ENCODE measurements at regions not wholly inside any gene's neighbourhood (a gene's known extent, or its start where the extent isn't known, plus 50 kb on each side); places are given as distances from the start of the nearest gene placed in this dataset.

DNA sequence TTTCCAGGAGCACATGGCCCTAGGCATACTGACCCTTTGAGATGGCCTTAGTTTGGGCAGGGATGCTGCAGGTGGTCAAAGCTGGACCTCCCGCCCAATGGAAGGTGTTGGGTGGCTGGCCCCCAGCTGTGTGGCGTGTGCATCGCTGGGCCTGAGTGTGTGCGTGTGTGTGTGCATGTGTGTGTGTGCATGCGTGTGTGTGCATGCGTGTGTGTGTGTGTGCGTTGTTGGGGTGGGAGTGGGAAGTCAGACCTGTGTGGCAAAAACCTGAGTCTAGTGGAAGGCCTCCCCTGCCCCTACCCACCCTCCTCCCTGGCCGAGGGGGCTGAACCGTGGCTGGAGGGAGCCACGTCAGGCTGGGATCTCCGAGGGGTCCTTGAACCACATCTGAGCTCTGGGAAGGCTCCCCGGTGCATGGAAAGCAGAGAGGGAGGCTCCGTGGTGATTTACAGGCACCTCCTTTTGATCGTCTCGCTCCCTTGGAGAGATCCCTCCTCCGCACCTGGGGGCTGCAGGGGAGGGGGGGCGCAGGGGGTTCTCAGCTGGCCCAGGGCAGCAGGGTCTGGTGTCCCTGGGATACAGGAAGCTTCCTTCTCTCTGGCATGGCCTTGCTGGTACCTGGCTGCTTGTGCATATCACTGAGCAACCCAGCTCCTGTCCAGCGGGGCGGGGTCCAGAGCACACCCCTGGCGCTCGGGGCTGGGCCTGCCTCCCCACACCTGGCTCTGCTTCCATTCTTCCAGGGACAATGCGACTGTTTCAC lies 124.7 kb upstream of the WNT4 start:
- H3K36me3 ChIP-seq (ENCODE audit: insufficient read depth, low read length) = no peaks in the 10 kb centered on the region
- no peaks in the 10 kb centered on the region for H3K4me1 ChIP-seq (ENCODE audit: insufficient read depth, low read length)
- no peak overlapping the region for H3K4me2 ChIP-seq (ENCODE audit: insufficient read depth, low read length)
- H2AFZ ChIP-seq (ENCODE audit: low read depth, low read length) = no peak overlapping the region
- peaks cover 5% of the 10 kb centered on the region; the same call in 1 of the 2 replicates for H4K20me1 ChIP-seq (ENCODE audit: insufficient read depth, low read length)
- H3K27ac ChIP-seq (ENCODE audit: low read length) = no peak overlapping the region
- H3K4me3 ChIP-seq (ENCODE audit: low read depth in 1 of 2, low read length in 2 of 2) = no peak overlapping the region
- H3K27me3 ChIP-seq (ENCODE audit: insufficient read depth, low read length, poor library complexity) = peaks cover 3% of the 10 kb centered on the region
- H3K79me2 ChIP-seq (ENCODE audit: insufficient read depth, low read length) = no peaks in the 10 kb centered on the region
- no peak for DNase-seq
- TF ChIP-seq, protein P1, sequence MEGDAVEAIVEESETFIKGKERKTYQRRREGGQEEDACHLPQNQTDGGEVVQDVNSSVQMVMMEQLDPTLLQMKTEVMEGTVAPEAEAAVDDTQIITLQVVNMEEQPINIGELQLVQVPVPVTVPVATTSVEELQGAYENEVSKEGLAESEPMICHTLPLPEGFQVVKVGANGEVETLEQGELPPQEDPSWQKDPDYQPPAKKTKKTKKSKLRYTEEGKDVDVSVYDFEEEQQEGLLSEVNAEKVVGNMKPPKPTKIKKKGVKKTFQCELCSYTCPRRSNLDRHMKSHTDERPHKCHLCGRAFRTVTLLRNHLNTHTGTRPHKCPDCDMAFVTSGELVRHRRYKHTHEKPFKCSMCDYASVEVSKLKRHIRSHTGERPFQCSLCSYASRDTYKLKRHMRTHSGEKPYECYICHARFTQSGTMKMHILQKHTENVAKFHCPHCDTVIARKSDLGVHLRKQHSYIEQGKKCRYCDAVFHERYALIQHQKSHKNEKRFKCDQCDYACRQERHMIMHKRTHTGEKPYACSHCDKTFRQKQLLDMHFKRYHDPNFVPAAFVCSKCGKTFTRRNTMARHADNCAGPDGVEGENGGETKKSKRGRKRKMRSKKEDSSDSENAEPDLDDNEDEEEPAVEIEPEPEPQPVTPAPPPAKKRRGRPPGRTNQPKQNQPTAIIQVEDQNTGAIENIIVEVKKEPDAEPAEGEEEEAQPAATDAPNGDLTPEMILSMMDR (IDR thresholded peaks at IDR 0.05; ENCODE audit: borderline replicate concordance, extremely low read depth, low read length, poor library complexity, severe bottlenecking) = no peak
- no peak for TF ChIP-seq EZH2 (IDR thresholded peaks at IDR 0.05; ENCODE audit: borderline replicate concordance, low read depth, low read length, severe bottlenecking)
- ATAC-seq (ENCODE audit: insufficient read depth, low read depth) = no peak
- no peaks in the 10 kb centered on the region for H3K9me3 ChIP-seq (ENCODE audit: insufficient read depth, low read length, severe bottlenecking)
- H3K9ac ChIP-seq (ENCODE audit: low read depth, low read length) = no peak overlapping the region

DNA sequence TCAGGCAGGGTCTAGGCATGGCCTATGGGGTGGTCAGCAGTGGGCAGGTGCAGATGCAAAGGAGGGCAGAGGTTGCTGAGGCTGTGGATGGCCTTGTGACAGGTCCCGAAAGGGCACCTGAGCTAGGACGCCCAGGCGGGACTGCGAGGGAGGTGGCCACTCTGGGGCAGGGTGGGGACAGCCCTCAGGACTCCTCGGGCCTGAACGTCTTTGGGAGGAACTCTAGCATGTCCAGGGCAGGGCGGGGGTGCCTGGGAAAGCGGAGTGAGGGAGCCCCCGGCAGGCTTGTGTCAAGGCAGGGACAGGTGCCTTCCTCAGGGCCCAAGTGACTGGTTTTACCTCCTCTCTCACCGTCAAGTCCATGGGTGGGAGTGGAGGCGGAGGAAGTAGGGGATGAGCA lies 125.4 kb upstream of the WNT4 start:
- H3K27ac ChIP-seq (ENCODE audit: low read length) = no peak overlapping the region
- no peak overlapping the region for H3K4me2 ChIP-seq (ENCODE audit: insufficient read depth, low read length)
- H3K4me1 ChIP-seq (ENCODE audit: insufficient read depth, low read length) = no peaks in the 10 kb centered on the region
- H3K4me3 ChIP-seq (ENCODE audit: low read depth in 1 of 2, low read length in 2 of 2) = no peak overlapping the region
- no peak for ATAC-seq (ENCODE audit: insufficient read depth, low read depth)
- no peaks in the 10 kb centered on the region for H3K79me2 ChIP-seq (ENCODE audit: insufficient read depth, low read length)
- H3K9ac ChIP-seq (ENCODE audit: low read depth, low read length) = no peak overlapping the region
- H3K27me3 ChIP-seq (ENCODE audit: insufficient read depth, low read length, poor library complexity) = no peaks in the 10 kb centered on the region
- H2AFZ ChIP-seq (ENCODE audit: low read depth, low read length) = no peak overlapping the region
- H3K36me3 ChIP-seq (ENCODE audit: insufficient read depth, low read length) = no peaks in the 10 kb centered on the region
- H3K9me3 ChIP-seq (ENCODE audit: insufficient read depth, low read length, severe bottlenecking) = no peaks in the 10 kb centered on the region
- DNase-seq = no peak
- H4K20me1 ChIP-seq (ENCODE audit: insufficient read depth, low read length) = 0 out of 2 replicates have a peak, but pooled peaks cover under 1% of the 10 kb centered on the region
- TF ChIP-seq, protein P1 (IDR thresholded peaks at IDR 0.05; ENCODE audit: borderline replicate concordance, extremely low read depth, low read length, poor library complexity, severe bottlenecking) = no peak
- no peak for TF ChIP-seq EZH2 (IDR thresholded peaks at IDR 0.05; ENCODE audit: borderline replicate concordance, low read depth, low read length, severe bottlenecking)

DNA sequence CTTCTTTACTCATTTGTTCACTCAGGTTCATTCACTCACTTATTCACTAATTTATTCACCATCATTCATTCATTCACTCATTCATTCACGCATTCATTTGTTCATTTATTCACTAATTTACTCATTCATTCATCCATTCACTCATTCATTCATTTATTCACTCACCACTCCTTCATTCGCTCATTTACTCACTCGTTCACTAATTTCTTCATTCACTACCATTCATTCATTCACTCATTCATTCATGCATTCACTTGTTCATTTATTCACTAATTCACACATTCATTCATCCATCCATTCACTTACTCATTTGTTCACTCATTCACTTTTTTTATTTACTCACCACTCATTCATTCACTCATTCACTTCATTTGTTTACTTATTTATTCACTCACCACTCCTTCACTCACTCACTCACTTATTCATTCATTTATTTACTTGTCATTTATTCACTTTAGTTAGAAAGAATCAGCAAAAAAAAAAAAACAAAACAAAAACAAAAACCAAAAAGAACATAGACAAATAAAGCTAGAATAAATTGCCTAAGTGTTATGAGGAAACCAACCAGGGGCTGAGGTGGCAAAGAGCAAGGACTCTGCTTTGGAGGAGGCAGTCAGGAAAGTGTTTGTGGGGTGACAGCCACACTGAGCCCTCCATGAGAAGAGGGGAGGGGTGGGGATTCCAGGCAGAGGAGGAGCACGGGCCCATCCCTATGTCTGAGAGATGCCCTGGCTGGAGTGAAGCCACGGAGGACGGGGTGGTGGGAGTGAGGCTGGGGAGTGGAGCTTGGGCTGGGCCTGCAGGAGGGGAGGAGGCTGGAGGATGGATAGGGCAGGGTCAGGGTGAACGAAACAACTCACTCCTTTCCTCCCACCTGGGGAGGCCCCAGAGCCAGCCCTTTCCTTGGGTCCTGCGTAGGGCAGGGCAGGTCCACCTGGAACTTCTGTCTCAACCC lies 129.2 kb upstream of the WNT4 start:
- Histone ChIP-seq H3K36me3 (ENCODE audit: insufficient read depth, low read length) (no peaks in the 10 kb centered on the region), H3K9me3 (ENCODE audit: insufficient read depth, low read length, severe bottlenecking) (no peaks in the 10 kb centered on the region), H4K20me1 (ENCODE audit: insufficient read depth, low read length) (peaks cover 7% of the 10 kb centered on the region), H2AFZ (ENCODE audit: low read depth, low read length) (no peak overlapping the region), H3K4me3 (ENCODE audit: low read depth in 1 of 2, low read length in 2 of 2) (no peak overlapping the region), H3K4me2 (ENCODE audit: insufficient read depth, low read length) (no peak overlapping the region), H3K79me2 (ENCODE audit: insufficient read depth, low read length) (no peaks in the 10 kb centered on the region), H3K27me3 (ENCODE audit: insufficient read depth, low read length, poor library complexity) (no peaks in the 10 kb centered on the region), H3K9ac (ENCODE audit: low read depth, low read length) (no peak overlapping the region), H3K4me1 (ENCODE audit: insufficient read depth, low read length) (no peaks in the 10 kb centered on the region), H3K27ac (ENCODE audit: low read length) (no peak overlapping the region)
- TF ChIP-seq, protein P1 (IDR thresholded peaks at IDR 0.05; ENCODE audit: borderline replicate concordance, extremely low read depth, low read length, poor library complexity, severe bottlenecking) = no peak
- no peak for TF ChIP-seq EZH2 (IDR thresholded peaks at IDR 0.05; ENCODE audit: borderline replicate concordance, low read depth, low read length, severe bottlenecking)
- ATAC-seq (ENCODE audit: insufficient read depth, low read depth) = no peak
- no peak for DNase-seq
